SU-DHL-6 (cell line): ENCODE measurements at regions not wholly inside any gene's neighbourhood (a gene's known extent, or its start where the extent isn't known, plus 50 kb on each side); places are given as distances from the start of the nearest gene placed in this dataset.

Experiments used
- H2AFZ ChIP-seq: fragments of 200-600 bp; sonication (generic); 2 replicates; pipeline ENCODE4 v1.6.1; 2014; ENCODE audit warnings: low read depth, mild to moderate bottlenecking, moderate library complexity, mixed read lengths, antibody characterized with exemption, low read length; ENCODE audit not compliant: severe bottlenecking
- H3F3A ChIP-seq: fragments of 200-600 bp; shearing (Covaris generic); 2 replicates; pipeline ENCODE4 v1.6.0; 2016; ENCODE audit warnings: antibody characterized with exemption, mild to moderate bottlenecking; ENCODE audit not compliant: insufficient read depth
- H3K27ac ChIP-seq: fragments of 200-600 bp; sonication (generic); 2 replicates; pipeline ENCODE4 v1.5.1; 2016; ENCODE audit warnings: low read depth, mild to moderate bottlenecking, low read length, moderate library complexity, mixed read lengths
- H3K27me3 ChIP-seq: fragments of 200-600 bp; sonication (generic), shearing (Covaris generic); 2 replicates; pipeline ENCODE4 v1.6.0; 2014; ENCODE audit warnings: mild to moderate bottlenecking, low read length
- H3K36me3 ChIP-seq: fragments of 200-600 bp; sonication (generic); 2 replicates; pipeline ENCODE4 v1.6.1; 2014; ENCODE audit warnings: mild to moderate bottlenecking, low read length, mixed read lengths
- H3K4me2 ChIP-seq: fragments of 300-600, 200-600 bp; shearing (Covaris generic), sonication (generic); 2 replicates; pipeline ENCODE4 v1.6.0; 2014; ENCODE audit warnings: low read length, low read depth, mild to moderate bottlenecking; ENCODE audit not compliant: poor library complexity, severe bottlenecking
- H3K4me3 ChIP-seq: fragments of 200-600 bp; sonication (generic); 2 replicates; pipeline ENCODE4 v1.5.1; 2014; ENCODE audit warnings: antibody characterized with exemption, low read length, mild to moderate bottlenecking, mixed read lengths; ENCODE audit not compliant: insufficient read depth, poor library complexity, severe bottlenecking
- H3K79me2 ChIP-seq: fragments of 200-600 bp; sonication (generic); 2 replicates; pipeline ENCODE4 v1.6.1; 2014; ENCODE audit warnings: mild to moderate bottlenecking, low read length, moderate library complexity; ENCODE audit not compliant: insufficient read depth
- H3K9ac ChIP-seq: fragments of 200-600 bp; sonication (generic); 2 replicates; pipeline ENCODE4 v1.7.0; 2014; ENCODE audit warnings: mild to moderate bottlenecking, low read length
- H3K9me2 ChIP-seq: fragments of 200-600 bp; sonication (generic); replicated peaks from 2 replicates; pipeline ENCODE4 v1.6.1; 2014; ENCODE audit warnings: low read length; ENCODE audit not compliant: insufficient read depth
- H3K9me3 ChIP-seq: fragments of 200-600 bp; sonication (generic); 2 replicates; pipeline ENCODE4 v1.6.1; 2014; ENCODE audit warnings: low read length, mixed read lengths; ENCODE audit not compliant: insufficient read depth
- H4K20me1 ChIP-seq: fragments of 200-600 bp; sonication (generic); 2 replicates; pipeline ENCODE4 v1.6.1; 2014; ENCODE audit warnings: low read depth, mild to moderate bottlenecking, antibody characterized with exemption, low read length, moderate library complexity, mixed read lengths
- EZH2phosphoT487 ChIP-seq: fragments of 200-600 bp; sonication (generic), shearing (Covaris generic); conservative IDR thresholded peaks from 2 replicates; pipeline ENCODE4 v1.6.1; 2018; ENCODE audit warnings: mild to moderate bottlenecking, antibody characterized with exemption, low read length, moderate library complexity, mixed read lengths
- TF ChIP-seq, protein P1 (sequence below): fragments of 200-600 bp; sonication (generic); IDR thresholded peaks from one replicate; pipeline ENCODE4 v1.5.1; 2017; ENCODE audit warnings: antibody characterized with exemption, mild to moderate bottlenecking, low read length, moderate library complexity; ENCODE audit not compliant: insufficient read depth, poor library complexity, severe bottlenecking

DNA sequence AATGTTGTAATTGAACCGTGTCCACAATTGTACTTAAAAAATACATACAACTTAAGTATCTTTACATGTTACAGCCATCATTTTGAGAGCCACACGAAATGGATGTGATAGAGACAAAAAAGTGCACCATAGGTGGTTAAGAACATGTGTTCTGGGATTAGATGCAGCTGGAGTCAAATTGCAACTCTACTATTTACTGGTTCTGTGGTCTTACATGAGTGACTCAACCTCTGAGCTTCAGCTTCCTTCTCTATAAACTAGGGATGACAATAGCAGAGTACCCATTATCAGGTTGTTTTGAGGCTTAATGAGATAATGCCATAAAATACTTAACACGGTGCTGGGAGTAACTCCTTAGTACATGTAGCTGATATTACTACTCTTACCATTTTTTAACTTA is 130.4 kb downstream of the IDS start:
- Histone ChIP-seq H3K9me2 (no peaks in the 10 kb centered on the region), H2AFZ (no peak overlapping the region)

DNA sequence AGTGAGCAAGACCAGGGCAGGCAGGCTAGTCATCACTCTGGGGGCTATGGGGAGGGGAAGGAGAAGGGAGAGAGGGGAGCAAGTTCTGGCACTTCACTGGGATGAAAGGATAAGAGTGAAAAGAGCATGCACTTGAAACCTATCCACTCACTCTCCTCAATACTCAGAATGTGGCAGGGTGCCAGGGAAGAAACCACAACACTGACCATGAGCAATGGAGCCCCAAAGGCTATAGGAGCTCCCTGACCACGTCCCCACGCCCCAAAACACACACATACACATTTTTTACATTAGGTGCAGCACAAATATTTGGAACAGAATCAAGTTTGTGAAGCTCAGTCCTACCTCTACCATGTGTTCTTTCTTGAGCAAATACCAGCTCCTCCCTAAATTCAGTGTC is 132.2 kb downstream of the IDS start:
- Histone ChIP-seq H3K9ac (no peak overlapping the region), H3K4me2 (no peak overlapping the region), H2AFZ (no peak overlapping the region), H4K20me1 (no peaks in the 10 kb centered on the region), H3K27me3 (no peaks in the 10 kb centered on the region), H3K9me3 (no peaks in the 10 kb centered on the region), H3K4me3 (no peak overlapping the region), H3K79me2 (no peaks in the 10 kb centered on the region), H3K27ac (no peak overlapping the region), H3K36me3 (no peaks in the 10 kb centered on the region), H3K9me2 (no peaks in the 10 kb centered on the region), H3F3A (no peaks in the 10 kb centered on the region)
- TF ChIP-seq, protein P1, sequence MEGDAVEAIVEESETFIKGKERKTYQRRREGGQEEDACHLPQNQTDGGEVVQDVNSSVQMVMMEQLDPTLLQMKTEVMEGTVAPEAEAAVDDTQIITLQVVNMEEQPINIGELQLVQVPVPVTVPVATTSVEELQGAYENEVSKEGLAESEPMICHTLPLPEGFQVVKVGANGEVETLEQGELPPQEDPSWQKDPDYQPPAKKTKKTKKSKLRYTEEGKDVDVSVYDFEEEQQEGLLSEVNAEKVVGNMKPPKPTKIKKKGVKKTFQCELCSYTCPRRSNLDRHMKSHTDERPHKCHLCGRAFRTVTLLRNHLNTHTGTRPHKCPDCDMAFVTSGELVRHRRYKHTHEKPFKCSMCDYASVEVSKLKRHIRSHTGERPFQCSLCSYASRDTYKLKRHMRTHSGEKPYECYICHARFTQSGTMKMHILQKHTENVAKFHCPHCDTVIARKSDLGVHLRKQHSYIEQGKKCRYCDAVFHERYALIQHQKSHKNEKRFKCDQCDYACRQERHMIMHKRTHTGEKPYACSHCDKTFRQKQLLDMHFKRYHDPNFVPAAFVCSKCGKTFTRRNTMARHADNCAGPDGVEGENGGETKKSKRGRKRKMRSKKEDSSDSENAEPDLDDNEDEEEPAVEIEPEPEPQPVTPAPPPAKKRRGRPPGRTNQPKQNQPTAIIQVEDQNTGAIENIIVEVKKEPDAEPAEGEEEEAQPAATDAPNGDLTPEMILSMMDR = no peak
- TF ChIP-seq EZH2phosphoT487 = no peak

More for the DNA sequence above, 130.4 kb downstream of the IDS start:
- no peak overlapping the region for H3K9ac ChIP-seq
- no peak overlapping the region for H3K27ac ChIP-seq
- no peaks in the 10 kb centered on the region for H3K79me2 ChIP-seq
- TF ChIP-seq, protein P1 = no peak
- TF ChIP-seq EZH2phosphoT487 = no peak
- no peaks in the 10 kb centered on the region for H4K20me1 ChIP-seq
- no peak overlapping the region for H3K4me3 ChIP-seq
- H3K27me3 ChIP-seq = no peaks in the 10 kb centered on the region
- no peaks in the 10 kb centered on the region for H3F3A ChIP-seq
- H3K9me3 ChIP-seq = no peaks in the 10 kb centered on the region
- H3K36me3 ChIP-seq = no peaks in the 10 kb centered on the region
- no peak overlapping the region for H3K4me2 ChIP-seq

DNA sequence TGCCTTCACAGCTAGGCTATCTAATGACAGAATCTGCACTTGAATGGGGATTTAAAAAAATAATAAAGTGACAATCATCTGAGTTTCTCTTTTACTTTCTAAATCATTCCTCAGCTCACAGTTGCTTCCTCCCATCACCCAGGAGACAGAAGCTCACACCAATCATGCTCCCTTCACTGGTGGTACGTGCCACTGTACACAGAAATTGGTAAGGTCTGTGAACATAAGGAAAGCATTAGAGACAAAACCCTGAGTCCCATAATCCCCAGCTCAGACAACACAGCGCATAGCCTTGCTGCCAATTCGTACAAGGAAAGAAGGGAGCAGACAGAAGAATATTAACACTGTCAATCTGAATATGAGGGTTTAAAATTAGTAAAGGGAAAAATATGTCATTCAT is 133.1 kb downstream of the IDS start:
- Histone ChIP-seq H3K27me3 (no peaks in the 10 kb centered on the region), H3K27ac (no peak overlapping the region), H3K9me2 (no peaks in the 10 kb centered on the region), H3K9ac (no peak overlapping the region), H3K4me2 (no peak overlapping the region), H3F3A (no peaks in the 10 kb centered on the region), H3K36me3 (no peaks in the 10 kb centered on the region), H4K20me1 (no peaks in the 10 kb centered on the region), H3K4me3 (no peak overlapping the region), H3K9me3 (no peaks in the 10 kb centered on the region), H3K79me2 (no peaks in the 10 kb centered on the region), H2AFZ (no peak overlapping the region)
- TF ChIP-seq EZH2phosphoT487 = no peak
- TF ChIP-seq, protein P1 = no peak
